ENCODE measurements at regions not wholly inside any gene's neighbourhood (a gene's known extent, or its start where the extent isn't known, plus 50 kb on each side); places are given as distances from the start of the nearest gene placed in this dataset.

DNA sequence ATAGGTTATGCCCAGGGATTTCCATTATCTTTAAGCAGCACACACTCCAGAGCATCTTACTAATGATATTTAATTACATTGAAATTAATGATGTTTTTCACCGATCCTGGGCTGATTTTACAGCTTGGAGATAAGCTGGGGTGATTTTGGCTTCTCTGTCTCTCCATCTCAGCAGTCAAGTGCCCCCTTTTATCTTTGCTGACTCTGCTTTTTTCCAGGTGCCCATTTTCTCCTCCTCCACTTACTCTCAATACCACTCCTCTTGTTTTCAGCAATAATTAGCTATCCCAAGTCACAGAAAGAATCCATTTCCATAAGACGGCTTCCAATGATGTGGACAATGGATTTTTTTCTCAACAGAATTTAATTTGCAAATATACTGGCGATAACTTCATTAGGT, 266.7 kb downstream of the GBA3 start:
- no peak for DNase-seq (ENCODE audit: low read depth in 2 of 2)

DNA sequence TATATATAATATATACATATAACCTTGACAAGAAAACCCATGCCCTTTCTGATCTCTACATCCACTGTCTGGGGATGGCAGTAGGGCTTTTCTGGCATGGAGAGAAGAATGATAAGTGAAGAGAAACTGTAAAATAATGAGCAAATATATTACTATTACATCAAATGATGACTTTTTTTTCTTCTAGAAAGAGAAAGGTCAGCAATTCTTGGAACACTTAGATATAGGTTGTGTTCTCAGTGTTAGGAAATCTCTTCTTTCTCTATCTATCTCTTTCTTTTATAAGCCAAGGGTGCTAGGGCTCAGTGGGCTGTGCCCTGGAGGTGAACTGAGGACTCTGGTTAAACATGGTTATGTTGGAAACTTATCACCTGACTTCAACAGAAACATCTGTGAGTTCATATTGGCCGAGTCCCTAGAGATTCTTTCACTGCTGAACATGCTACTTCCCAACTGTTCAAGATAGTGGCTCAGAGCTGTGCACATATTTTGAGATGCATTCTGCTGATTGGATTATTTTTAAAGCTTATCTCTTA, 265.1 kb downstream of the GBA3 start:
- no peak for DNase-seq (ENCODE audit: low read depth in 2 of 2)

DNA sequence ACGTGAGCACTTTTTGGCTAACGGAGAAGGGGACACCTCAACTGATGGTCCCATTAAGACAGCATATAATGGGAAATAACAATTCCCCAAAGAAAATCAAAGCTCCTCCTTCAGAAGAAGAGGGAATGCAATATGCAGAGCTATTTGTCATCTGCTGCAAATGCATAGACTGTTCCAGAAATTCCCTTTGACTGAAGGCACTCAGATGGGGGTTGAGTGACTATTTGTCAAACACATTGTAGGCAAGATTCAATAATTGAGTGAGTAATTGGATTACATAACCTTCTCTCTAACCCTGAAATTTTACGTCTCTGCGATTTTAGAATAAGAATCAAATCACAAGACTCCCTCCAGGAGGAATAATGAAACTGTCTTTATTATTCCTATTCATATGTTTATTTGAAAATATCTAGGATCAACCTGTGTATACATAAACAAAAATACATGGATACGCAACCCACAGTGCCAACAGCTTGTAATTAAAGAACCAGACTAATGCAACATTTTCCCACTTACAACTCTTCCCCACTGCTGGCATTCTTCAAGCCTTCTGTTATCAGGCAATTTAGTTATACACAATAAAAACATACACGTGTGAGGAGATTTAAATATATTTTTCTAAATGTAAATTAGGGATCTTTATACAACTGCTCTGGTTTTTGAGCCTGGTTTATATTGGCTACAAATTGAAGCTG, 256.6 kb downstream of the GBA3 start:
- no peak for DNase-seq (ENCODE audit: low read depth in 2 of 2)

DNA sequence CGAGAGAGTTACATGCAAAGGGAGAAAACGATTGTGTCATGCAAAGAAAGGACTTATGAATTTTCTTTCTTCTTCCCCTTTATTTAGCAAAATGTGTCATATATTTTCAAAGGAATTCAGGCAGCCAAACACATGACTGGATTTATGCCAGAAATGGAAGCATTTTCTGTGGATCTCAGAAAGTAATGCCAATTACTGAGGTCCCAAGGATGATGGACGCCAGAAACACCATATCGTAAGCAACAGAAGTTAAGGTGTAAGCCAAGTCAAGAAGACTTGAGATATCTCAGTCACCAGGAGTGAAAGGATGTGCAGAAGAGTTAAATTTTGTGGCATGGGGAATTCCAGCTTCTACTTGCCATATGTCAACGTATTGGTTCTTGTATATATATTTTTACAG, 255.1 kb downstream of the GBA3 start:
- no peak for DNase-seq (ENCODE audit: low read depth in 2 of 2)

- DNase-seq (ENCODE audit: low read depth in 2 of 2) = no peak
Observed at GRCh38 chr4:22942920-22943559, 250.3 kb downstream of the GBA3 start.

GRCh38 chr4:22941688-22942375, 249.1 kb downstream of the GBA3 start:
- no peak for DNase-seq (ENCODE audit: low read depth in 2 of 2)

DNA sequence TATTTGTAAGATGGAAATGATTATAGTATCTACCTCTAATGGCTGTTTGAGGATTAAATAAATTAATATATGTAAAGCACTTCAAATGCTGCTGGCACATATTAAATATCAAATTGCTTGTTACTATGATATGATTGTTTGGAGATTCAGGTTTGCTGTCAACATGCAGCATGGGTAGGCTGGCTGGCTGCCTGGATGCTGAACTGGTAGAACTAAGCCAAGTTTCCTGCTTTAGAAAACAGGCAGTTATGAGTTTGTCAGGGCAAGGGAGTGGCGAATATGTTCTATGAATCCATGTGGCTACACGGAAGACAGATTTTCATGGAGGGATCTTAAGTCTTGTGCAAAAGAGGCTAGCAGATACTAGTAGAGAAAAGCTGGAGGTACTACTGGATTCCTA, 239.6 kb downstream of the GBA3 start:
- no peak for DNase-seq (ENCODE audit: low read depth in 2 of 2)

- DNase-seq (ENCODE audit: low read depth in 2 of 2) = no peak
Observed at GRCh38 chr4:22922426-22922825, 229.7 kb downstream of the GBA3 start.

DNA sequence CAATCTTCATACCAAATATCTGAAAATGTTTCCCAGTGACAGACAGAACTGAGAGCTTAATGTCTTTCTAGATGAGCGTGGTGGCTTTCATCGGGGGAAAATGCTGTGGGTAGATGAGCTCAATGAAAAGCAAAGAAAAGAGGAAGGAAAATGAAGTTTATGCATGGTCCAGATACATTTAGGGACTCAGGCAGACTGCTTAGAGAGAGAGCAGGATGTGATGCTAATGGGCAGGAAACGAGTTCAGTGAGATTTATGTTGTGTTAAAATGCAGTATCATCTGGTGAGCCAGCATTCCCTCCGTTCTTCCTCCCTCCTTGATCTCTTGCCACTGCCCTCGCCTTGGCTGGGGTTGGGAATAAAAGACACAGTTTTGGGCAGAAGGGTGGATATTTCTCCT, 229.2 kb downstream of the GBA3 start:
- DNase-seq (ENCODE audit: low read depth in 2 of 2) = no peak

GRCh38 chr4:22911285-22911684, 218.5 kb downstream of the GBA3 start:
- no peak for DNase-seq (ENCODE audit: low read depth in 2 of 2)

DNA sequence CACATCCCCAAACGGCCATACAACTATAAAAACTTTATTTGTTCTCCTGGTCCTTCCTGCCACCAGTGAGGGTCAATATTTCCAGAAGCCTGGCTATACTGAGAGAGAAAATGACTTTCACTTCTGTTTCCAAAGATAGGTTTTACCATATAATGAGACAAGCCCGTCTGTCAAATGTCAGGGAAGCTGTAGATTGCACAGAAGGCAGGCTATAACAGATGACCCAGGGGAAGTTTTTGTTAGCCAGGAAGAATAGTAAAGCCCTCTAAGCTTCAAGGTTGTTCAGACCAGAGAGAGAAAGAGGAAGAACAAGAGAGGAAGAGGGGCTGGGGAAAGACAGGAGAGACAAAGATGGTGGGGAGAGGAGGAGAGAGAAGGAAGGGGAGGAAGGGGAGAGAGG, 217.5 kb downstream of the GBA3 start:
- no peak for DNase-seq (ENCODE audit: low read depth in 2 of 2)

GRCh38 chr4:22906045-22906444, 213.3 kb downstream of the GBA3 start:
- no peak for DNase-seq (ENCODE audit: low read depth in 2 of 2)

- DNase-seq (ENCODE audit: low read depth in 2 of 2) = no peak
Observed at GRCh38 chr4:22903913-22904312, 211.2 kb downstream of the GBA3 start.

DNA sequence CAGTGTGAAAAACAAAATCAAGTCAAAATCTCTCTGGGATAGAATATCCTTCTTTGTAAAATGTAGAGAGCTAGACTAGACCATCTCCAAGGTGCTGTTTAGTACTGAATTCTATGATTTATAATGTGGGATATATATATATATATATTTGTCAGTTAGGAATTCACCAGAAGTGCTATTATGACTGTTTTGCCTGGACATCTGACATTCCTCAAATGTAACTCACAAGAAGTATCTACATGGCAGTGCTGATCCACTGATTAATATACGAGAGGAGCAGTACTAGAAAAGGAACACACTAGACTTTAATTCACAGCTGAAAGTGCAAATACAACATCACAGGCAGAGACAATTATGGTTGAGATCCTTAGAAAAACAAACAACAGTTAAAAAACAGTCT, 208.9 kb downstream of the GBA3 start:
- no peak for DNase-seq (ENCODE audit: low read depth in 2 of 2)

- DNase-seq (ENCODE audit: low read depth in 2 of 2) = no peak
Observed at GRCh38 chr4:22900876-22901275, 208.1 kb downstream of the GBA3 start.

- DNase-seq (ENCODE audit: low read depth in 2 of 2) = peak in 1 of 2 donors; percentile 1
Observed at GRCh38 chr4:22897520-22898108, 204.9 kb downstream of the GBA3 start.

- DNase-seq (ENCODE audit: low read depth in 2 of 2) = no peak
Observed at GRCh38 chr4:22895482-22895881, 202.7 kb downstream of the GBA3 start.

GRCh38 chr4:22884157-22884556, 191.4 kb downstream of the GBA3 start:
- no peak for DNase-seq (ENCODE audit: low read depth in 2 of 2)

GRCh38 chr4:22881411-22881810, 188.7 kb downstream of the GBA3 start:
- no peak for DNase-seq (ENCODE audit: low read depth in 2 of 2)

DNA sequence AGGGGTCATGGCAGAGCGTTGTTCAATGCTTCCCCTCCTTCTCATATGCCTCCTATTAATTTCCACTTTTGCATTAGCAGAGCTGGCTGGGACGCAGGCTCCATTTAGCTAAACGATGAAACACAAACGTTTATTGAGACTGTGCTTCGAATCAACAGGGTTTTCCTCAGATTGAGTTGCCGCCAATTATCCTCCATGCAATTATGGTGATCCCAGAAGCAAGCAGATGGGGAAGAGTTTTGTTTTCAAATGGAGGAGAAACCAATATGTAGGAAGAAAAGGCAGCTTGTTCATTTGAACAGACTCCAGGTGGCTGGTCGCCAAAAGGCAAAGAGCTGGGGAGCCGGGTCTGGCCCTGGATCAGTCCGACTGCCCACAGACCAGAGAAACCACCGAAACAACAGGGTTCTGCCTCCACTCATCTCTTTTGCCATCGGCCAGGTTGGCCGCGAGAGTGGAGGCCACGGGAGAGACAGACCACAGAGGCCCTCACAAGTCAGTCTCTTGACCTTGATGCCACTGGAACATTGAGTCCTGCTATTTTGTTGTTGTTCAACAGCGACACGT, 184.8 kb downstream of the GBA3 start:
- no peak for DNase-seq (ENCODE audit: low read depth in 2 of 2)

DNA sequence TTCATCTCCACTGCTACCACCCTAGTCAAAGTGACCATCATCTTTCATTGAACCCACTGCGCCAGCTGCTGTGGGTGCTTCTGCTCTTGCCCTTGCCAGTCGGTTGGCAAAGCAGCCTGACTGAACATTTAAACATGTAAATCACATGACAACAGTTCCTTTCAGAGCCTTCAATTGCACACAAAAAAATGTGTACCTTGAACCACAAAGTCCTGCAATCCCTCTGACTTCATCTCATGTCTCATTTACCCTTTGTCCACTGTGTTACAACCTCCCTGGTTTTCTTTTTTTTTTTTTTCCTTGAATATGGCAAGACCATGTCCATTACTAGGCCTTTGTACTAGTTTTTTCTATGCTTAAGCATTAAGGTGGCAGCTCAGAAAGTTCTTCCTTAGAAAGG, 183.5 kb downstream of the GBA3 start:
- no peak for DNase-seq (ENCODE audit: low read depth in 2 of 2)

GRCh38 chr4:22875587-22876257, 183.0 kb downstream of the GBA3 start:
- DNase-seq (ENCODE audit: low read depth in 2 of 2) = no peak

Data from stimulated activated CD4-positive, alpha-beta T cell treated with anti-CD3 and anti-CD28 coated beads, Interleukin-1b, Interleukin-23, amount 100 ng/mL, for 4 hours (primary cell).